ENCODE measurements at regions not wholly inside any gene's neighbourhood (a gene's known extent, or its start where the extent isn't known, plus 50 kb on each side); places are given as distances from the start of the nearest gene placed in this dataset.

- H3K9me3 ChIP-seq (replicated peaks) = peaks cover 7% of the 10 kb centered on the region
- no peak for TF ChIP-seq CTCF (IDR thresholded peaks at IDR 0.05; ENCODE audit: borderline replicate concordance)
- H3K36me3 ChIP-seq = no peaks in the 10 kb centered on the region
- DNase-seq = no peak
- no peak overlapping the region for H3K4me3 ChIP-seq
- no peaks in the 10 kb centered on the region for H3K27me3 ChIP-seq (ENCODE audit: low read depth)
- no peaks in the 10 kb centered on the region for H3K4me1 ChIP-seq
- intact Hi-C loops (cut with micrococcal nuclease) = no loop called here
- no peak overlapping the region for H3K27ac ChIP-seq (replicated peaks)
Observed at GRCh38 chr12:91441246-91441645, 258.6 kb upstream of the DCN start.

GRCh38 chr12:91434081-91434480, 251.5 kb upstream of the DCN start:
- TF ChIP-seq CTCF (IDR thresholded peaks at IDR 0.05; ENCODE audit: borderline replicate concordance) = no peak
- Histone ChIP-seq H3K27me3 (ENCODE audit: low read depth) (no peaks in the 10 kb centered on the region), H3K4me3 (no peak overlapping the region), H3K4me1 (no peaks in the 10 kb centered on the region), H3K27ac (replicated peaks) (no peak overlapping the region), H3K36me3 (no peaks in the 10 kb centered on the region), H3K9me3 (replicated peaks) (no peaks in the 10 kb centered on the region)
- no peak for DNase-seq
- intact Hi-C loops (cut with micrococcal nuclease) = no loop called here

- Histone ChIP-seq H3K4me1 (no peaks in the 10 kb centered on the region), H3K27me3 (ENCODE audit: low read depth) (no peaks in the 10 kb centered on the region), H3K27ac (replicated peaks) (no peak overlapping the region), H3K36me3 (no peaks in the 10 kb centered on the region), H3K4me3 (no peak overlapping the region), H3K9me3 (replicated peaks) (no peaks in the 10 kb centered on the region)
- TF ChIP-seq CTCF (IDR thresholded peaks at IDR 0.05; ENCODE audit: borderline replicate concordance) = no peak
- intact Hi-C loops (cut with micrococcal nuclease) = no loop called here
- DNase-seq = no peak
Observed at GRCh38 chr12:91432755-91433154, 250.1 kb upstream of the DCN start.

DNA sequence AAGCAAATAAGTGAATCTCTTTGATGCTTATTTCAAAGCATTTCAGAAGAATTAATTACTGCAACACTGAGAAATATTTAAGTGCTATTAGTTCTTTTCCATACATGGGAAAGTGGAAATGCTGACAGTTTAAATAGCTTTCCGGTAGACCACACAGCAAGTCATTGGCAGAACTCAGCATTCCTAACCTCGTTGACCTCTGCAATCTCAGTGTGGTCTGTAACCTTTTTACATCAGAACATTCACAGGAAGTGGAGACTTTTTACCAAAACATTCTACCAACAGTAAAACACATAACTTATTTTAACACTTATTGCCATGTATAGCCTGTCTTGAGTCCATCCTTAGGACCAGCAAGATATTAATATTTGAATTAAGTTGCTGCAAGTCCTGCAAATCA, 249.5 kb upstream of the DCN start:
- TF ChIP-seq CTCF (IDR thresholded peaks at IDR 0.05; ENCODE audit: borderline replicate concordance) = no peak
- Histone ChIP-seq H3K4me3 (no peak overlapping the region), H3K9me3 (replicated peaks) (no peaks in the 10 kb centered on the region), H3K27ac (replicated peaks) (no peak overlapping the region), H3K4me1 (no peaks in the 10 kb centered on the region), H3K36me3 (no peaks in the 10 kb centered on the region), H3K27me3 (ENCODE audit: low read depth) (no peaks in the 10 kb centered on the region)
- DNase-seq = no peak
- intact Hi-C loops (cut with micrococcal nuclease) = no loop called here

DNA sequence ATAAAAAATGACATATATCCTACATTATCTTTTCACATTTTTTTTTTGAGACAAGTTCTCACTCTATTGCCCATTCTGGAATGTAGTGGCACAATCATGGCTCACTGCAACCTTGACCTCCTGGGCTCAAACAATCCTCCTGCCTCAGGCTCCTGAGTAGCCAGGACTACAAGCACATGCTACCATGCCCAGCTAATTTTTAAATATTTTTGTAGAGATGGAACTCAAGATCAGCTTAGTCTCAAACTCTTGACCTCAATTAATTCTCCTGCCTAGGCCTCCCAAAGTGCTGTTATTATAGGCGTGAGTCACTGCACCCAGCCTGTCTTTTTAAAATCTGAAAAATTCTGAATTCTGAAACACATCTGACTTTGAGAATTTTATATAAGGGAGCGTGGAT, 241.9 kb upstream of the DCN start:
- no peak for TF ChIP-seq CTCF (IDR thresholded peaks at IDR 0.05; ENCODE audit: borderline replicate concordance)
- no peak for DNase-seq

DNA sequence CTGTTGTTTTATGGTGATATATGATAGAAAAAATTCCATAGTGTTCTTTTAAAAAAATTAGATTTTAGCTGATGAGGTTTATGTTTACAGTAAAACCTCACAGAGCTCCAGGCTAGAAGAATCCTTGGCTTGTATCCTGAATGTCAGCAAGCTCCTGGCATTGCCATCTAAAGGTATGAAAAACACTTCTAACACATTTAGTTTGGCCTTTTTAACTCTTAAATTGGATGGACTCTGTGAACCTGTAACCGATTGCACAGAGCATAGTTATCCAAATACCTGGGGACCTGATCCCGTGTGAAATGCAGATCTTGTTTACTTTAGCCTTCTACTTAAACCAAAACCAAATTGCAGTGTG, 241.1 kb upstream of the DCN start:
- no peak overlapping the region for H3K4me3 ChIP-seq
- H3K9me3 ChIP-seq (replicated peaks) = no peaks in the 10 kb centered on the region
- no peak overlapping the region for H3K27ac ChIP-seq (replicated peaks)
- DNase-seq = no peak
- H3K36me3 ChIP-seq = no peaks in the 10 kb centered on the region
- intact Hi-C loops (cut with micrococcal nuclease) = no loop called here
- H3K27me3 ChIP-seq (ENCODE audit: low read depth) = no peaks in the 10 kb centered on the region
- no peak for TF ChIP-seq CTCF (IDR thresholded peaks at IDR 0.05; ENCODE audit: borderline replicate concordance)
- H3K4me1 ChIP-seq = no peaks in the 10 kb centered on the region

More for the DNA sequence above, 241.9 kb upstream of the DCN start:
- Histone ChIP-seq H3K36me3 (no peaks in the 10 kb centered on the region), H3K4me3 (no peak overlapping the region), H3K9me3 (replicated peaks) (no peaks in the 10 kb centered on the region), H3K4me1 (no peaks in the 10 kb centered on the region), H3K27ac (replicated peaks) (no peak overlapping the region), H3K27me3 (ENCODE audit: low read depth) (no peaks in the 10 kb centered on the region)
- intact Hi-C loops (cut with micrococcal nuclease) = no loop called here

All from left ventricle myocardium inferior (tissue), 1 donor.